COLO668 (cell line): ENCODE measurements at regions not wholly inside any gene's neighbourhood (a gene's known extent, or its start where the extent isn't known, plus 50 kb on each side); places are given as distances from the start of the nearest gene placed in this dataset.
"Not testable (repeated sequence)": the region's sequence is repeated elsewhere in the genome, so short reads cannot be mapped to it uniquely, and the experiment has no call there.

Experiments
- DNase-seq: peaks from one replicate; lab custom pipeline; 2025; ENCODE audit not compliant: unreplicated experiment; lab: John Stamatoyannopoulos, UW

DNA sequence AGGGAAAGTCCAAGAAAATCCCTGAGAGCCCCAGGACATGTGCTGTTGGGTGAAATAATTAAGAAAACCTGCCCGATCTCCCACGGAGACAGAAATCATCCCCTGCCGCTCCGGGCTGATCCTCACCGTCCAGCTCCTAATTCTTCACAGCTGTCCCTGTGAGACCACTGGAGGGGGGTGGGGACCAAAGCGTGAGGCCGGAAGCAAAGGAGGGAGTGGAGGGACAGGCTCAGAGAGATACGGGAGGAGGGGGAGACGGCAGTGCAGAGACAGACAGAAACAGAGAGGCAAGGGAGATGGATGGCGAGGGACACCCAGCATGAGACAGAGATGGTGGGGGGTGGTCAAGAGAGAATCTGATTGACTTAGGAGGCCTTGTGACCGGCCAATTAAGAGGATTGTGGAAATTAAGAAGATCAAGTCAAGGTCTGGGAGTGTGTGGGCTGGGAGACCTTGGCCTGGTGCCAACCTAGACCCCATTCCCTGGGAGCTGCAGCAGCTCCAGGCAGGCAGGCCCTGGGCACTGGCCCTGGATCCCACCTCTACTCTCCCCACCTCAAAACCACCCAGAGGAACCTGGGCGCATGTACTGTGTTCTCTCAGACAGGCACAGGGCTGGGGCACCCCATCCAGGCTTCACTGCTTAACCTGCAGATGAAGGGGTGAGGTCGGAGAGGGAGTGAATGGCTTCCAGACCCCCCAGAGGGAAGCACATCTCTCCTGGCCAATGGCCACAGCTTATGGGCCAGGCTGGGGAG, 113.2 kb upstream of the ALDH1A3 start:
- no peak for DNase-seq

DNA sequence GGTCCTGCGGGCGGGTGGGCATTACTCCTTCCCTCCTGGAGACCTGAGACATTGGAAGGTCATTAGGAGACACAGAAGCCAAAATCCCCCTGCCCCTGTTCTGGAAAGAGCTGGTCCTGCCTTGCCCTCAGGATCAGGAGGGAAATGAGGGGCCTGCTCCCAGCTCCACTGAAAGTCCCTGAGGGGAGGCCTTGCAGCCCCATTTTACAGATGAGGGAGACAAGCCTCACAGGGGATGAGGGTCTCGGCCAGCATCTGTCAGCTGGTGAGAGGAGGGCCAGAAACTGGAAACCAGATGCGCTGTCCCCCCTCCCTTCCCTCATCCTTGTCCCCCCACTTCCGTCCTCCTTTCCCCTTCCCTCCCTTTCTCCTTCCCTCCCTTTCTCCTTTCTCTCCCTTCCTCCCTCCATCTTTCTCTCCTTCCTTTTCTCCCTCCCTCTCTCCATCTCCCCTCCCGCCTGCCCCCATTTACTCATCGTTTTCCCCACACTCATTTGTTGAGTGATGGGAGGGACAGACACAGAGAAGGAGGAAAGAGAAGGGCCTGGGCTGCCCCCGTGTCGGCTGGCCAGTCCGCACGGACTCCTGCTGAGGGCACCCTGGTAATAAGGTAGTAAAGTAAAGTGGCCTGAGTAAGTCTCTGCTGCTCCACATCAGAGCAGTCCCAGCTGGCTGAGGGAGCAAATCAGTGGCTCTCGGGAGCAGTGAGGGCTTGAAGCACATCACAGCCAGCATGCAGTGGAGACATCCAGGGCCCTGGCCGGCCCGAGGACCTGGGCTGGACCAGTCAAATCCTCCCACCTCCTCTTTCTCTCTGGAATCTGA, 112.4 kb upstream of the ALDH1A3 start:
- DNase-seq = no peak

DNA sequence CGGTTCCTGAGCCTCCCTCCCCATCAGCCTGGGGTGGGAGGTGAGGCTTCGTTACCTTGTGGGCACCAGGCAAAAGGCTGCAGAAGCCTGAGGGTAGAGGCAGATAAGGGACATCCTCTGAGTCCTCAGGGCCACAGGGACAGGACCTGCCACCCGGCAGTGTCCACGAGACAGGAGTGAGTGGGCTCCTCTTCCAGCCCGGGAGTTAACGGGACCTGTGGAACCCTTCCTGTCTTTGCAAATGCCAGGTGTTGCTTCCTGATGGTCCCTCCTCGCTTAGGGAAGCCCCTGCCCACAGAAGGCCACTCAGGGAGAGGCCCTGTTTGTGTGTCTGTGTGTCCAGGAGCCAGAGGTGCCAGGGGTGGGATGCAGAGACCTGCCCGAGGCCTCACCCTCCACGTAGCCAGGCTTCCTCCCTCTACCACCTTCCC, 111.1 kb upstream of the ALDH1A3 start:
- DNase-seq = no peak

DNA sequence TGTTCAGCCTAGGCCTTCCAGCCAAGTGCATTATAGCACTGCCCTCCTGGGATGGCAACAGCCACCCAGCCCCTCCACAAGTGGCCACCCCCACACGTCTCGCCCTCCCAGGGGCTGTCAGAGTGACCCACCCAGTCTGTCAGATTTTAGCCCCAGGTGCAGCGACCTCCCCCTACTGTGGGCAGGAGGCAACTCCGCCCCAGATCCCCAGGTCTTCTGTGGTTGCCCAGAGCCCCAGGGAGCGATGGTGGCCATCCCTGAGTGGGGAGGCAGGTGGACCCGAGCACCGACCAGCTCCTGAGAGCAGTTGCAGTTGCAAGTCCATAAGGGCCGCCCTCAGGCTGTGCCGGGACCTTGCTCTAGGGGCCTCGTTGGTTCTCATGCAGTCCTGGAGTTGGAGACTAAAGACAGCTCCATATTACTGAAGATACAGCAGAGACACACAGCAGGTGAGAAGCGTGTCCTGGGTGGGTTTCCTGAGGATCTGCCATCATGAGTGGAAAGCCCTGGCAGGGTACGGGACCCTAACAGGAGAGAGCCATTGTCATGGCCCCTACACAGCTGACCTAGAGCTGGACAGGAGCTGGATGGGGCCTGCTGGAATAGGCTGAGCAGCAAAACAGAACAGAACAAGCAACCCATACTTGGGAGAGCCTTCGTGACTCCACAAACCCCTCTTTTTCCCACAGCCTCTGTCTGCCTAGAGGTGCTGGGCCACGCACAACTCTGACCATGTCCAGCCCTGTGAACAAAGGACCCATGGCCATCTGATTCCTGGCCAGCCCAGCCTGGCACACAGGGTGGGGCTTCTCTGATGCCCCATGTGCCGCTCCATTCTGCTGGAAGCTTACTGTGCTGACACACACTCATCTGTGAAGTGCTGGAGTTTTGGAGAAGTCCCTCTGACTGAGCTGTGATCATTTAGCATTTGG, 110.3 kb upstream of the ALDH1A3 start:
- DNase-seq = no peak

DNA sequence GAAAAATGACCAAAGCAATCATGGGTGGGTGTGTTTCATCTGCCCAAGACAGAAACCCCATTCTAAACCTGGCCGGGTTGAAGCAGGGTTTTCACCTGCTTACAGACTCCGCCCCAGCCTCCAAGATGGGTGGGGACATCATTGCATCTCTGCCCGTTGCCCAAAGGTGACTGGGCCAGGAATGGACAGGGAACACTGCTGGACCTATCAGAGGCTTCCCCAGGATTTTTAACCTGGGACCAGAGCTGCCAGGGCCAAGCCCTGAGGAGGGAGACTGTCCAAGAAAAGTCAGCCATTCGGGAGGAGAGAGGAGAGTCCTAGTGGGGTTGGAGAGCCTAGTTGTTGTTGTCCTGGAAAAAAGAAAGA, 109.7 kb upstream of the ALDH1A3 start:
- DNase-seq = no peak

DNA sequence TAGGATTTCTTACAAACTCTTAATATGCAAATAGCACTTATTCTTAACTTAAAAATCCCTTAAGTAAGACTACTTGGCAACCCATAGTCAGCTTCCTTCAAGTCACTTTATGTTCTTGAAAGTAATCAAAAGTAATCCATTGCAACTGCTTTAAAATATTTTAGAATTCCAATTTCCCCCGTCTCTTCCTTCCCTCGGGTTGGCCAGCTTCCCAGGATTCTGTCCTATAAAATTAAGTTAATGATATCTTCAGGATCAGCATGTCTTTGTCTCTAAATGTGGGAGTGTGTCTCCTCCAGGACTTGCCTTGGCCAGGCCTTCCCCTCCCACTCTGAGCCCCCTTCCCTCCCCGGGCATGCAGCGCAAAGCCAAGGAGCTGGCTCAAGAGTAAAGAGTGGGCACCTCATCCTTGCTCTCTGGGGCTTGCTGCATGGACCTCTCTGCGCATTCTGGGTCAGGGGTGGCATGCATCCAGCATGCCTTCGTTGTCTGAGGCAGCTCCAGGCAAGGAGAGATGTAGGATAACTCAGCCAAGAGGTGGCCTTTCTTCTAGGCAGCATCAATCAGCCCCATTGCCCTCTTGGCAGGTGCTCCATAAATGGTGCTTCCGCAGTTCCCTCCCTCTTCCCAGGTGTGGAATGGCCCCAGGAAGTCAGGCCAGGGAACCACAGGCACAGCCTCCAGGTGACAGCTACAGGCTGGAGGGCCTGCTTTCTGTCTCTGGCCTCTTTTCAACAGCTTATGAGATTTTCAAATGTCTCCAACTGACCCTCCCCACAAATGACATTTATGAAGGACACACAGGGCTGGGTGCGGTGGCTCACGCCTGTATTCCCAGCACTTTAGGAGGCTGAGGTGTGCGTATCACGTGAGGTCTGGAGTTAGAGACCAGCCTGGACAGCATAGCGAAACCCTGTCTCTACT, 108.7 kb upstream of the ALDH1A3 start:
- DNase-seq = no peak

DNA sequence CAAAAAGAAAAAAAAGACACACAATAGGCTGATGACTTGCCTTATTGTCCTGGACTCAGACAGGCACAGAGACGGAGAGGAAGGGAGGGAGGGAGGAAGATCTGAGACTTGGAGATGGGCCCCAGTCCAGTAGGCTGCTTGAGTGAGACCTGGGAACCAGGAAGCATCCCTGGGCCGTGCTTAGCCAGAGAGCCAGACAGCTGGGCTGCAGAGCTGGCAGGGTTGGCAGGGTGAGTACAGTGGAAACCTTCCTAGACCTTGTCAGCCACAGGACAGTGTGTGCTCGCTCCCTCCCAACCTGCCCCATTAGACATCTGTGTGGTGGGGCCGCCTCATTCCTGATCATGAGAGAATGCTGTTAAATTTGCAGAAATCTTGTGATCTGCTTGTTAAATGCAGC, 107.9 kb upstream of the ALDH1A3 start:
- DNase-seq = no peak

DNA sequence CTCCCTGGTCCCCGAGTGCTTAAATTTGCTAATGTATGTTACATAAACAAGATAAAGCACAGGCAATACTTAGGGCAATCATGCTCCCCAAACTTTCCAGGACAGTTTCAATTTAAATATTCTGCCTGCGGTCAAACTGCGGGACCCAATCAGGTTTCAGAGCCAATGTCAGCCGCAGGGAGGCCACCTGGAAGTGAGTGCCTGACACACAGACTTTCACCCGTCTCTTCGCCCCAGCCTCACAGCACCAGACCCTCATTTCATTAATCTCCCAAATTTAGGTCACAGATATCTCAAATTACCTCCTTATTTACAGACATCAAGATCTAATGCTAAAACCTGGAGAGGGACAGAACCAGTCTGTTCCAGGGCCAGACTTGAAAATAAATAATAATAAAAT, 107.2 kb upstream of the ALDH1A3 start:
- DNase-seq = no peak

DNA sequence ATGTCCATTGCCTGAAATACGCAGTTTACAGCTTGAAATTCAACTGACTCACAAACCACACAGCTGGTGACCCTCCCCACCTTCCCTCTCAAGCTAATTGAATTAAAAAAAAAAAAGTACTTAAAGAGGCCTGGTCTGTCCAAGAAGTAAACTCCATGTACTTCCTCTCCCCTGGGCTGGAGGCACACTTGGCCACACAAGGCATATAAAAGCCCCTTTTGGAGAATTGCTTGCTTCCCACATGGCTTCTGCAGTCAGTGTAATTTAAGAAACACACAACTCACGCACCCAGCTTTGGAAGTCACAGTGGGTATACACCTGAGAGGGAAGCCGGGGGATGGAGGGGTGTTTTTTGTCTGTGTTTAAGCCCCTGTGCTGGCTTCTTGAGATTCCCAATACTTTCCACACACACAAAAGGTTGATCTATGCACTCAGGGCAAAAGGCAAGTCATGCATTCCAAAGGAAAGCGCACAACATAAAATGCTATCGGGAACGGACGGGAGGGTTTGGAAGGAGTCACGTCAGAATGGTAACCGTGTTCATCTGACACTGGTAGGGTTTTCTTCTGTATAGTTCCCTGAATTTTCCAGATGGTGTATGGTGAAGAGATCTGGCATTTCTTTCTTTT, 106.6 kb upstream of the ALDH1A3 start:
- DNase-seq = no peak

DNA sequence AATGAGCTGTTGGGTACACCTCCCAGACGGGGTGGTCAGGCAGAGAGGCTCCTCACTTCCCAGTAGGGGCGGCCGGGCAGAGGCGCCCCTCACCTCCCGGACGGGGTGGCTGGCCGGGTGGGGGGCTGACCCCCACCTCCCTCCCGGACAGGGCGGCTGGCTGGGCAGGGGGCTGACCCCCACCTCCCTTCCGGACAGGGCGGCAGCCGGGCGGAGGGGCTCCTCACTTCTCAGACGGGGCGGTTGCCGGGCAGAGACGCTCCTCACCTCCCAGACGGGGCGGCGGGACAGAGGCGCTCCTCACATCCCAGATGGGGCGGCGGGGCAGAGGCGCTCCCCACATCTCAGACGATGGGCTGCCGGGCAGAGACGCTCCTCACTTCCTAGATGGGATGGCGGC, 105.6 kb upstream of the ALDH1A3 start:
- not testable (repeated sequence) for DNase-seq

DNA sequence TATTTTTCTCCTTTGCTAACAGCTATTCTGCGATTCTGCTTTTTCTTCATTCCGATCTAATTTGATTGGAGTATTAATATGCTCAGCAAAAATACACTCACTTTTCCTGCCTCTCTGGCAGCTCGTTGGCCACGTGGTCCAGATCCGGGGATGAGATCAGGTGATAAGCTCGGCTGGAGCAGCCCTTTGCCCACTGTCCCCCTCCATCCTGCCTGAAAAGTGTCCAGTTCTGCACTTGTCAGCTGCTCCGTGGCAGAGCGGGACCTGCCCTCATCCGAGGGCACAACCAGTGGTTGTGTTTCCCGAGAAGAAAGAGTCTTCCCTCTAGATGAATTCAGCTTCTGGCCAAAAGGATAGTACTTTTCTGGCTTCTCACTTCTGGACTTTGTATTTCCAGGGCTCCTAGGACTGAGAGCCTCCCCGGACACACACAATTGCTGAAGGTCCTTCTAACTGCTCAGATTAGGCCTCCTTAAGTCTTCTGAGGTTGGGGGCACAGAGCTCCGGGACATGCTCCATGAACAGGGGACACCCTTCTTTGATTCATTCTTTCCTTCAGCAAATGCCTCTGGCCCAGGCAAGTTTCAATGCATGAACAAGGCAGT, 103.9 kb upstream of the ALDH1A3 start:
- no peak for DNase-seq

DNA sequence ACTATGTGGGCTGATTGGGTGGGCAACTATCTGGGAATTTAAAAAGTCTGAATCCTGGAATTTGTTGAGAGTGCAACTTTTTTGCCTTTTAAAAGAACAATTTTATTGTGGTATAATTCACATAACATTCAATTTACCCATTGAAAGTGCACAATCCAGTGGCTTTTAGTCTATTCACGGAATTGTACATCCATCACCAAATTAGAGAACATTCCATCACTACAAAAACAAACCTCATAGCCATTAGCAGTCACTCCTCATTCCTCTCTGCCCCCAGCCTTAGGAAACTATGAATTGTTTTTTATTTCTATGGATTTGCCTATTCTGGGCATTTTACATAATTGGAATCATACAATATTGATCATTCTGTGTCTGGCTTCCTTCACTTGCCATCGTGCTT, 101.8 kb upstream of the ALDH1A3 start:
- no peak for DNase-seq

DNA sequence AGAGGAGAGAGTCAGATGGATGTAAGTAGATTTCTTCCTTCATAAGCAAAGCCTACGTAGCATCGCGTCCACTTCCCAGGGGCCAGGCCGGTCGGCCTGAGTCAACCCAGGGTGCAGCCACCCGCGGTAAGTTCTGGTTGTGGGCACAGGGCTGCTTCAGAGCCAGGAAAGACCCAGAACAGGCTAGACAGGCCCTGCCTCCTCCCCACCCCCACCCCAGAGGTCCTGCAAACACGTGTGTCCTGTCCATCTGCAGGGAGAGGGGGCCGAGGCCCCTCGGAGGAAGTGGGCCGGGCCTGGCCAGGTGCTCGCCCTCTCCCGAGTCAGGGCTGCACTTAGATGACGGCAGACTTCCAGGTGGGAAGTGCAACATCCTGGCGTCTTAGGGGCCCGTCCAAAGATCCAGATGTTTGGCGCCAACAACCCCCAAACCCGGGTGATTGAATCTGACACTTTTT, 100.8 kb upstream of the ALDH1A3 start:
- DNase-seq = no peak

DNA sequence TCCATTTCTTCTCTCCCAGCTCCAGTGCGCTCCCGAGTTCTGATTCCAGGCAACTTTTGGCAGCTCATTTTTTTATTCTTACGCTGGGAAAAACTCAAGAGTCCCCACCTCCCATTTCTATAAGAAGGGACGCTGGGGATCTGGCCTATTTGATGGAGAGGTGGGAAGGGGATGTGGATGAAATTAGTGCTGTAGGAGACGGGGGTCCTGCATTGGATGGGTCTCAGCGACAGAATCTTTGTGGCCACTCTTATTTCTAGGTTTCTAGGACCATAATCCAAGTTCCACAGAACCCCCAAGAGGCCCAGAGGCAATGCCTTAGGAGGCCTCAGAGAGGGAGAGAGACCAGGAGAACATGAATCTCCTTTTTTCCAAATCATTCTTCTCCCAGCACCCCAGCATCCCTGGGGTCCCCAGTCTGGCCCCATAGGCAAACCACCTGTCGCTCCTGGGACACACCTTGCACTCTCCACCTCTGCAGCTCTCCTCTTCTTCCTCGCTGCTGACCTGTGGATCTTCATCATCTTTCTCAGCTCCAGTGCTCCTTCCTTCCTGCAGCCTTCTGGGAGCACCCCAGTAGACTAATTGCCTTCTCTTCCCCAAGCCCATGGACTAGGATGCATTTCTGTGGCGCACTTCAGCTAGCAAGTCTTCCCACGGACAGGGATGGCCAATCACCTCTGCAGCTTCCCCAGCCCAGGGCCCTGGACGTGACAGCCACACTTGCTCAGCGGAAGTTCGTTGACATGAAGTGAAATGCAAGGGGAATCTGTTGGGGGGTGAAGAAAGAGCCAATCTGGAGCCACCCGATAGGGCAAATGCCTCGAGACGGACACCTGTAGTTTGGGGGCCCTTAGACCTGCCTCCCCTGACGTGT, 100.1 kb upstream of the ALDH1A3 start:
- no peak for DNase-seq

DNA sequence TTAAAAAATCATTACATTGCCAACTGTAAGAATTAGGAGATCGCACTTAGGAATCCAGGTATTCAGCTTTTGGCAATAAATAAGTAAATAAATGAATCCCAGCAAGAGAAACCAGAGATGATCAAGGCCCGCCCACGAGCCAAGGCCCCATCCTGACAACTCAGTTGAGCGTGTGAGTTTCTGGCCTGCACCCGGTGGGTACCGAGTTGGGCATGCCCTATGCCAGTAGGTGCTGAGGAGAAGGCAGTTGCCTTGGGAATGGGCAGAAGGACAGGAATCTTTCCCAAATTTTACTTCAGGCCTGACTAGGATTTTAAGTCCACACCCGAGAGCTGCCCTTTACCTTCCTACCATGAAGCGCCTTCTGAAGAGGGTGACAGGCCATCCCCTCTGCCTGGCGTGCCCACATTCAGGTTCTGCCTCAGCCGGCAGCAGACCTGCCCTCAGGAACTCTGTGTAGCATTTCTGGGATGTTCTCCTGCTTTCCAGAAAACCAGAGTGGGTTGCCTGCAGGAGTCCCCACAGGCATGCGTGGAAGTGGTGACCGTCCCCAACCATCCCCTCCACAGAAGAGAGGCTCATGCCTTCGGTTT, 99.3 kb upstream of the ALDH1A3 start:
- no peak for DNase-seq

DNA sequence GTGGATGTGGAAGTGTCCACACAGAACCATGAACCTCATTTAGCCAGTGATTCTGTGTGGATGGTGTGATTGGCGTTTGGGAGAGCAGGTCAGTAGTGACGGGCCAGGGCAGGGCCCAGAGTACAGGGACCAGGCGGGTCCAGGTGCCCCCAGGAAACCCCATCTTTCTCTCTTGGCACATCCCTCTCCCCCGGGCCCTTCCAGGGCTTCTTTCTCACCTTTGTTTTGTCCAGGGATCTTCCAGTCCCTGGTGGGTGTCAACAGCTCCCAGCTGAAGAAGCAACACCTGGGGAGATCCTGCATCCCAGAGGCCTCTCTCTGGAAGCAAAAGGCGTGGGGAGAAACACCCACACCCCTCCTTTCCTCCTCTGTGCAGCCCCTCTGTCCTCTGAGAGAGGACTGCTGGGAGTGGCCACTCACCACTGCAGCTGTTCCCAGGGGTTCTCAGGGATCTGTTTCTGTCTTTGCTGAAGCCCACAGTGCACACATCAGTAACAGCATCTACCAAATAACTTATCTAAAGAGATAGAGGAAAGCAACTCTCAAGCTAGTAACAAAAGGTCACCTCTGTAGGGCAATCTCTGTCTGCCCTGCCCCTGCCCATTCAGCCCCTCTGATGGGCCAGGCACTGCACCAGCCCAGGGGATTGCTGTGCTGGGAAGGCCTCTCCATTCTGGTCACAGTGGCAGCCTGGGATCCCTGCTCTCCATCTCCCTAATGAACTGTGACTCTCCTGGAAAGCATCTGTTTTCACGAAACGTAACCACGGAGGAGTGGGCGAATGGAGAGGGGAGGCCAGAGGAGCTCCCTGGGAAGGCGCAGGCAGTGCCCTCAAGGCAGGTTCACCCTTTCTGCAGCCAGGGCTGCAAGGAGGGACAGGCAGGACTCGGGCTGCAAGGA, 98.3 kb upstream of the ALDH1A3 start:
- DNase-seq = no peak

DNA sequence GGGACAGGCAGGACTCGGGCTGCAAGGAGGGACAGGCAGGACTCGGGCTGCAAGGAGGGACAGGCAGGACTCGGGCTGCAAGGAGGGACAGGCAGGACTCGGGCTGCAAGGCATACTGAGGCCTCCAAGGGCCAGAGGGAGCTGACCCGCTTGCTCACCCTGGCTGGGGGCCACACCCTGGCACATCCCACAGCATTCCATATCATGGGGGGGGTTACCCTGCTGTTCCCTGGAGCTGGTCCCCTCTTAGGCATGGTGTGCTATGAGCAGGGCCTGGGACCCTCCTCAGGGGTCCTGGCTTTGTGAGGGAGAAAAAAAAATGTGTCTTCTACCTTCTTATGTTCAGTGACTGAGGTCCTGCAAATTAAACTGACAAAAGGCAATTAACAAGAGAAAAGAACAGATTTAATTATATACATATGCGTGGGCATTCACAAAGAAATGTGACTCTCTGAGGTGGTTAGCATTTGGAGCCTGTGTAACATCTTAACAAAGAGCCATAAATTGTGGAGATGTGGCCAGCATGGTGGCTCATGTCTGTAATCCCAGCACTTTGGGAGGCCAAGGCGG, 97.6 kb upstream of the ALDH1A3 start:
- no peak for DNase-seq
